ENCODE measurements at regions not wholly inside any gene's neighbourhood (a gene's known extent, or its start where the extent isn't known, plus 50 kb on each side); places are given as distances from the start of the nearest gene placed in this dataset.
"Not testable (repeated sequence)": the region's sequence is repeated elsewhere in the genome, so short reads cannot be mapped to it uniquely, and the experiment has no call there.

GRCh38 chr4:179625406-179625805 is 2183.2 kb upstream of the AGA start:
- peak; percentile 84 for DNase-seq

DNA sequence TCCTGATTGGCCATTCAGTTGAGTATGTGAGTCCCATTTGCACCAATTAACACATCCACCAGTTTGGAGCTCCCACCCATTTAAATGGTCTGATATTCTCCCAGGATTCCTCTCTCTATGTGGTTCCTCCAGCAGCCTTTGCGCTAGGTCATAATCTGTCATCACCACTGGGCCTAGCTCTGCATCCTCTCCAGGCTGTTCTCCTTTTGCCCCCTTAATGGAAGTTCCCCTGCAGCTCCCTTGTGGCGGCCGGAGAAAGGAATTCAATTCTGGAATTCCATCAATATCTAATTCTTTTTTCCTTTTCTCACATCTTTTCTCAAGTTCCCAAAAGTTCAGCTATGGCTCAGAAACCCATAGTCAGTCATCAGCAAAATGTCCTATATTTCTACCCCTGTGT is 2184.4 kb upstream of the AGA start:
- DNase-seq, result peak; percentile 3

DNA sequence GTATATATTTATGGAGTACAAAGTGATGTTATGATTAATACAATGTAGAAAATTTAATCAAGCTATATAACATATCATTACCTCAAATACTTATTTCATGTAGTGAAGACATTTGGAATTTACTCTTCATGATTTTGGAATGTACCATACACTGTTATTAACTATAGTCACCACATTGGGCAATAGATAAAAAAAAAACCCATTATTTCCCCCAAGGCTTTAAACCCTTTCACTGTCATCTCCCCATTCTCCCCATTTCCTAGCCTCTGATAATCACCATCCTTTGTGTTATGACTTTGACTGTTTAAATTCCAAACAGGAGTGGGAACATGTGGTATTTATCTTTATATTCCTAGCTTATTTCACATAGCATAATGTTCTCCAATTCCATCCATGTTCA is 2189.1 kb upstream of the AGA start:
- DNase-seq, result peak; percentile 33

- DNase-seq, result no peak
Measured at GRCh38 chr4:179634862-179635261, 2192.6 kb upstream of the AGA start.

GRCh38 chr4:179662522-179662921 is 2220.3 kb upstream of the AGA start:
- no peak for DNase-seq

GRCh38 chr4:179663641-179664429 is 2221.6 kb upstream of the AGA start:
- DNase-seq, result no peak

DNA sequence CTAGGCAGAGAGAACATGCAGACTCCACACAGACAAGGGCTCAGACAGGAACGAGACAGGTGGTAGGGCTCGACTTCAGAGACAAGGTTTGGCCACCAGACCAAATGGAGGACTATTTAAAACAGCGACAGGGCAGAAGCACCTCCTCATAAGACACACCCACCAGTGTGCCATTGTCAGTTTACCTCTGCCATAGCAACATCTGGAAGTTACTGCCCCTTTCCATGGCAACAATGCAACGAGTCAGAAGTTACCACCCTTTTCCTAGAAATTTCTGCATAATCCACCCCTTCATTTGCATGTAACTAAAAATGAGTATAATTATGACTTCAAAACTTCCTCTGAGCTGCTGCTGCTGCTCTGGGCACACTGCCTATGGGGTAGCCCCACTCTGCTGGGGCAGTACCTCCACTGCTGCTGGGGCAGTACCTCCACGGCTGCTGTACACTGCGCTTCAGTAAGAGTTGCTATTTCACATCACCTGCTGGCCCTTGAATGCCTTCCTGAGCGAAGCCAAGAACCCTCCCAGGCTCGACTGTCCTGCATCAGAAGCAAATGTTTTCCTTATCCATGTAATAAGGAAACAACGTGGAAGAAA is 2222.3 kb upstream of the AGA start:
- no peak for DNase-seq

DNA sequence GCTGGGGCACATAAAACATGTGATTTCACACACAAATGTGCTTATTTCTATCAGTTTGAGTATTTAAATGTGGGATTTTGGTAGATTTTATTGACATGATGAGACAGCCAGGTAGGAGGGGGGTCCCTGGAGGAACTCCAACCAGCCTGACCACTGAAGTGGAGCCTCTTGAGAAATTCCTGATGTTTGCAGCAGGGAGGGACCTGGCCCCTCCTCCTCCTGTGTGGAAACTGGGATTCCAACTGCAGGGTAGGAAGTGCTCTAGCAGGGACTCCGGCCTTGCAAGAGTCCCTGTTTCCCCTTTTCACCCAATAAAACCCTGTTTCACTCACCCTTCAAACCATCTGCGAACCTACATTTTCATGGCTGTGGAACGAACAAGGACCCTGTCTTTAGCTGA is 2224.0 kb upstream of the AGA start:
- DNase-seq, result no peak

DNA sequence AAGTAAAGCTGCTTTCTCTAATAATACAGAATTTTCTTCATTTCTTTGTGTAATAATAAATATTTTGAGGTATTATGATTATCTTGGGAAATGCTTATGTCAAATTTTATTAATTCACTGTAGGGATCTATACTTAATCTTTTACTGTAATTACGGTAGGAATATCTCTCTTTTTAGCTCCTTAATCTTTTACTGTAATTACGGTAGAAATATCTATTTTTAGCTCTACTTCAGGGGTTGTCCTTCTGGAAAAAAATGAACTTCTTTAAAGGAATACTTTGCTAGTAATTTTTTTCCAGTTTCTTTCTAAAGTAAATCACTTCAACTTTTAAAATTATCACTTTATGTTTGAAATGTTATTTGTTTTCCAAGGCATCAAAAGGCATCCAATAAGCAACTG is 2229.4 kb upstream of the AGA start:
- DNase-seq, result no peak

DNA sequence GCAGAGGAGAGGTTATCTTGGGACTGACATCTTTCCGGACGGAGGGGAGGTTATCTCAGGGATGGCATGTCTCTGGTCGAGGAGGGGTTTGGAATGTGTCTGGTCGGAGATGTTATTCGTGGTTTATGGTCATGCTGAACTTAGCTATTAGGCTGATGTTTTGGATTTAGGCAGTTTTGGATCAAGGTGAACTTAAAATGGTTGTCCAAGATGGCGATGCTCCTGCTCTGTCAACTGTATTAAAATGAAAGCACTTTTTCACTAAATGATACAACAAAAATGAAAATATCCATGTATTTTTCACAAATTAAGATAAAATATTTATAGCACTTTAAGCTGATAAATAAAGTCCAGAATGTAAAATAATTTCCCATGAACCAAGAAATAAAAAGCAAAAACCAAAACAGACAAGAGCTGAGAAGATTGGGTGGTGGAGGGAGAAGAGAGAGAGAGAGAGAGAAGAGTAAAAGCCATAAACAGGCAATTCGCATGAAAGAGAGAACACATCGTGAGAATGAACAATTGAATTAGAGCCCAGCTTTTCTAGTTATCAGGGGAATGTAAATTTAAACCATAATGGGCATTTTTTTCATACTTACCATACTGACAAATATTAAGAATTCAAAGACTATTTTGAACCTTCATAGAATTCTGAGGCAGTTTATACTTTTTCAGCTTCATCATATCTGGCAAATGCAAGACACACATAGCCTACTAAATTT is 2236.0 kb upstream of the AGA start:
- DNase-seq, result peak; percentile 6

DNA sequence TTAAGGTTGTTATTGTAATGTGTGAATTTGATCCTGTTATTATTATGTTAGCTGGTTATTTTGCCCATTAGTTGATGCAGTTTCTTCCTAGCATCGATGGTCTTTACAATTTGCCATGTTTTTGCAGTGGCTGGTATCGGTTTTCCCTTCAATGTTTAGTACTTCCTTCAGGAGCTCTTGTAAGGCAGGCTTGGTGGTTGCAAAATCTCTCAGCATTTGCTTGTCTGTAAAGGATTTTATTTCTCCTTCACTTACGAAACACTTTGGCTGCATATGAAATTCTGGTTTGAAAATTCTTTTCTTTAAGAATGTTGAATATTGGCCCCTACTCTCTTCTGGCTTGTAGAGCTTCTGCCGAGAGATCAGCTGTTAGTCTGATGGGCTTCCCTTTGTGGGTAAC is 2241.4 kb upstream of the AGA start:
- not testable (repeated sequence) for DNase-seq

- no peak for DNase-seq
Measured at GRCh38 chr4:179692222-179692621, 2250.0 kb upstream of the AGA start.

DNA sequence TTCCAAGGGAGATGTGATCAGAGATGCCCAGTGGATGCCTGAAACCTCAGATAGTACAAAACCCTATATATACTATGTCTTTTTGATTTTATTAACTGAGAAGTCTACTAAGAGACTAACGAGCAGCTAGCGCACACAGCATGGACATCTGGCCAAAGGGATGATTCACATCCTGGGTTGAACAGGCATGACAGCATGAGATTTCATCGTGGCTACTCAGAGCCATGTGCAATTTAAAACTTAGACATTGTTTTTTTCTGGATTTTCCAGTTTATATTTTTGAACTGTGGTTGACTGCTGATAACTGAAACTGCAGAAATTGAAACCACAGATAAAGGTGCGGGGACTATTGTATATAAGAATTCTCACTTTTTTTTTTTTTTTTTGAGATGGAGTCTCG is 2252.9 kb upstream of the AGA start:
- DNase-seq, result peak; percentile 56

DNA sequence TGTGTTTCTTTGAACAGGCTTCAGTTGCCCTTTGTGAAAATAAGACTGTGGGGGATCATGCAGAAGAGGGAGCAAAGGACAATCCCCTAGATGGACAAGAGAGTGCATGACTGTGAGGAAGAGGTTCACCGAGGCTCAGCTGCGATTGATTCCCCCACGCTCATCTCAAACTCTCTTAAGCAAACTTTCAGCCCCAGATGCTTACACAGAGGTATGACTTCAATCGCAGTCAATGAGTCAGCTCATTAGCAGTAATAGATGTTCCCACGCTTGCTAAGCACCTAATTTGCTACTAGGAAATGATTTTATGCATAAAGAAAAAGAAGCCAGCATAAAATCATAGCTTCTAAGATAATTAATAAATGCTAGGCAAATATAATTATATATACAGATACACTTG is 2256.1 kb upstream of the AGA start:
- DNase-seq, result no peak

DNA sequence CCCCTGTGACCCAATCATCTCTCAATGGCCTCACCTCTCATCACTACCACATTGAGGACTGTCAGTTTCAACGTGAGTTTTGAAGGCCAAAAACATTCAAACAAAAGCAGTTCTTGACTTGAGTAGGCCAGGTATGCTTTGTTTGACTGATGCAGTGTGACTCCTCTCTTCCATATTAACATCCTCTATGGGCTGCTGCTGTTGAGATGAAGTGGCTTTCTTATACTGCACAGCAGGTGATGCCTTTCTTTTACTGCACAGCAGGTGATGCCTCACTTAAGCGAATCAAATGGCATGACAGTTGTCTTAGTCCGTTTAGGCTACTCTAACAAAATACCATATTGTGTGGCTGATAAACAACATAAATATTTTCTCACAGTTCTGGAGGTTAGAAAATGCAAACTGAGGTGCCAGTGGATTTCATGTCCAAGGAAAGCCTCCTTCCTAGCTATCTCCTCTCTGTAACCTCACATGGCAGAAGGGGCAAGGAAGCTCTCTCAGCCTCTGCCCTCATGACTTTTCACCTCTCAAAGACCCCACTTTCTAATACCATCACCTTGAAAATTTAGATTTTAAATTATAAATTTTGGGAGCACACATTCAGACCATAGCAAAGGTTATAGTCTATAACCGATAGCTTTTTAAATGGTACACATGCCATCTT is 2267.9 kb upstream of the AGA start:
- no peak for DNase-seq

DNA sequence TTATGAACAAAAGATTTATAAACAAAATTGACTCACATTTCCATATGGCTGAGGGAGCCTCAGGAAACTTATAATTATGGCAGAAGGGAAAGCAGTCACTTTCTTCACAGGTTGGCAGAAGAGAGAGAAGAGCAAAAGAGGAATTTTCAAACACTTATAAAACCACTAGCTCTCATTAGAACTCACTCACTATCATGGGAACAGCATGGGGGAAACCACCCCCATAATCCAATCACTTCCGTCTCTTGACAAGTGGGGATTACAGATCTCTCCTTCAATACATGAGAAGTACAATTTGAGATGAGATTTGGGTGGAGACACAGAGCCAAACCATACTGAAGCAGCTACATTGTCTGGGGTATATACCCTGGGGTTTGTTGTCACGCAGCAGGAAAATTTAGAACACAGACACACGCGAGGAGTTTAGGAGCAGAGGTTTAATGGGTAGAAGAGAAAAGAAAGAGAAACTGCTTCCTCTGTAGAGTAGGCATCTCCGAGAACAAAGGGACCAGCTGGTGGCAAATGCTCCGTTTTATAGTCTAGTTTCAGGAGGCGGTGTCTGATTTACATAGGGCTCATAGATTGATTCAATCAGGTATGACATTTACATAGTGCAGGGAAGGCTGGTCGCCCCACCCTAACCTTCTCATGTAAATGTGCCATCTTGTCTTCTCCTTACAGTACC is 2277.7 kb upstream of the AGA start:
- DNase-seq, result no peak

GRCh38 chr4:179726491-179726890 is 2284.3 kb upstream of the AGA start:
- not testable (repeated sequence) for DNase-seq

DNA sequence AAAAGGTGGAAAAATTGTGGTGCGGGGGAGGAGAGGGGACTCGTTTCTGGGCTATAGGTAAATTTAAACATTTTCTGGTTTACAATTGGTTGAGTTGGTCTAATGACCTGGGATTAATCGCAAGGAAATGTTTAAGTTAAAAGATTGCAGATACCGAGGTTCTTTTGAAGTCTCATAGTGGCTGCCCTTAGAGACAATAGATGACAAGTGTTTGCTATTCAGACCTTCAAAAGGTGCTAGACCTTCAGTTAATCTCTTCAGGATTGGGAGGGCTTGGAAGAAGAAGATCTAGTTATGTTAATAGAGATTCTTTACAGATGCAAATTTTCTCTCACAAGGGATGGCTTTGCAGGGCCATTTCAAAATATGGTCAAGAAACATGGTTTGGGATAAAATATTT is 2286.1 kb upstream of the AGA start:
- no peak for DNase-seq

DNA sequence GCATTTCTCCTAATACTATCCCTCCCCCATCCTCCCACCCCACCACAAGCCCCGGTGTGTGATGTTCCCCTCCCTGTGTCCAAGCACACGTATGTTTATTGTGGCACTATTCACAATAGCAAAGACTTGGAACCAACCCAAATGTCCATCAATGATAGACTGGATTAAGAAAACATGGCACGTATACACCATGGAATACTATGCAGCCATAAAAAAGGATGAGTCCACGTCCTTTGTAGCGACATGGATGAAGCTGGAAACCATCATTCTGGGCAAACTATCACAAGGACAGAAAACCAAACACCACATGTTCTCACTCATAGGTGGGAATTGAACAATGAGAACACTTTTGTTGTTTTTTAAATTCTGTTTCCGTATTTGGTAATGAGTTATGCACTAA is 2294.6 kb upstream of the AGA start:
- not testable (repeated sequence) for DNase-seq

DNA sequence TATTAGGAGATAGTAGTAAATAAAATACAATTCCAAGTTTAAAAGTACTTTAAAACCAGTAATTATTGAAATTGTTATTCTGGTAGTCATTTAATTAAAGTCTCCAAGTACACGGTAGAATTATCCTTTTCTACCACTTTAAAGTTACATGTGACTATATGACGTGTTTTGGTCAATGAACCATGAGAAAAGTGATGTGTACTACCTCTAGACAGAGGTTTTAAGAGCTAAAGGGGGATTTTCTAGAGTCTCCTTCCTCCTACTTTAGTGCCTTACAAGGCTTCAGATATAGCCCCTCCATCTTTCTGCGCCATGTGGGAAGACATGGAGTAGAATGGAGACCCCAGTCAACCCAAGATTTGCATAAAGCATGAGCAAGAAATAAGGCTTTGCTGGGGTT is 2296.6 kb upstream of the AGA start:
- no peak for DNase-seq

DNA sequence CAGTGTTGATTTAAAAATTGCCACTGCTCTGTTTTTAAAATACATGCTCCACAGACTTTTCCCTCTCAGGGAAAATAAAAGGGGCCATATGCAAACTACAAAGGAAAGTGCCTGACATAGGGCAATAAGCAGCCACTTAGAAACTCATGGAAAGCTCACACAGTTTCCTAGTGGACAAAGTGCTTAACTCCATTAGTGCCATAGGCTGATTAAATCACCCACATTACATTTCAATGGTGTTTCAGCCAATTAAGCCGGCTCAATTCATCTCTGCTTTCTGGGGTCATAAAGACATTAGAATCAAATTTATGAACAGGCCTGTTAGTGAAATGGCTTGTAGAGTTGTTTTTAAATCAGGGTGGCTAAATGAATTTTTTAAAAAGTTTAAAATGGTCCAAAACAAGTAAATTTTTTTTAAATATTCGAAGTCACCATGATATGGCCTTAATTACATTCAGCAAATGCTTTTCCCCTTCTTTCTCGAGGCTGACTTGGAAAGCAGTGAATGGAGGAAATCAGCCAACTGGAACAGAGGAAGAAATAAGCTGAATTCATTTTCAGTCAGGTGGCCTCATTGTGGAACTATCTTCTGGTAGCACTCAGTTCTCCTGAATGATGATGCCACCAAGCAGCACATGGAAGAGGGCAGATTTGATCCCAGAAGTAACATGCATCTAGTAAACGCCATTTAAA is 2305.1 kb upstream of the AGA start:
- no peak for DNase-seq

- DNase-seq, result no peak
Measured at GRCh38 chr4:179748837-179749236, 2306.6 kb upstream of the AGA start.

Measured in fibroblast of skin of right quadriceps (primary cell).